SK-N-SH (cell line): ENCODE measurements at regions not wholly inside any gene's neighbourhood (a gene's known extent, or its start where the extent isn't known, plus 50 kb on each side); places are given as distances from the start of the nearest gene placed in this dataset.

Source experiments
- CTCF ChIA-PET: fragments of 300-600, 350-600 bp; formaldehyde crosslinking; extraction: SDS; loops from one replicate; lab custom pipeline; 2021; lab: Yijun Ruan, JAX
- POLR2A ChIA-PET: fragments of 350-600 bp; sonication (Branson Sonifier 250); formaldehyde crosslinking; extraction: SDS; loops from one replicate; lab custom pipeline; 2020; ENCODE audit warnings: antibody characterized with exemption, inconsistent platforms; lab: Yijun Ruan, JAX
- DNase-seq: peaks from one replicate; pipeline ENCODE4 v3.0.0; 2012
- H2AFZ ChIP-seq: fragments of 200-600 bp; sonication (generic); 2 replicates; pipeline ENCODE4 v1.8.1; 2016; ENCODE audit warnings: antibody characterized with exemption, mild to moderate bottlenecking, low read depth
- H3F3A ChIP-seq: fragments of 200-600 bp; sonication (generic); replicated peaks from 2 replicates; pipeline ENCODE3; 2016; ENCODE audit warnings: antibody characterized with exemption, mild to moderate bottlenecking; ENCODE audit not compliant: insufficient read depth
- H3K27ac ChIP-seq, 2 experiments: fragments of 200-500 bp in 1 of 2; fragments of 200-600 bp in 1 of 2; sonication (Bioruptor generic) in 1 of 2; sonication (generic), shearing (Covaris generic) in 1 of 2; 2 replicates each; pipeline versions ENCODE4 v1.5.1 to v1.6.1; 2014 to 2016; ENCODE audit warnings: low read depth in 2 of 2, inconsistent platforms in 1 of 2, low read length in 1 of 2, mild to moderate bottlenecking in 1 of 2, mixed read lengths in 1 of 2
- H3K27me3 ChIP-seq: fragments of 200-600 bp; sonication (generic), shearing (Covaris generic); 2 replicates; pipeline ENCODE4 v1.6.1; 2016; ENCODE audit warnings: mixed run types; ENCODE audit not compliant: insufficient read depth
- H3K36me3 ChIP-seq, 2 experiments: fragments of 200-500 bp in 1 of 2; fragments of 200-600 bp in 1 of 2; sonication (Bioruptor generic) in 1 of 2; sonication (generic) in 1 of 2; replicated peaks in 1 of 2; 2 replicates each; pipeline versions ENCODE3 to v1.5.1; 2014 to 2016; ENCODE audit warnings: low read length in 1 of 2, mild to moderate bottlenecking in 1 of 2; ENCODE audit not compliant: insufficient read depth in 2 of 2, control insufficient read depth in 1 of 2
- H3K4me1 ChIP-seq, 2 experiments: fragments of 200-500 bp in 1 of 2; fragments of 200-600 bp in 1 of 2; sonication (Bioruptor generic) in 1 of 2; sonication (generic), shearing (Covaris generic) in 1 of 2; 2 replicates each; pipeline versions ENCODE4 v1.5.1 to v1.6.1; 2014 to 2016; ENCODE audit warnings: low read depth in 1 of 2, low read length in 1 of 2, mixed run types in 1 of 2; ENCODE audit not compliant: insufficient read depth in 2 of 2, control insufficient read depth in 1 of 2
- H3K4me2 ChIP-seq: fragments of 200-600 bp; sonication (generic), shearing (Covaris generic); 2 replicates; pipeline ENCODE4 v1.6.1; 2017; ENCODE audit warnings: mixed run types
- H3K4me3 ChIP-seq, 2 experiments: fragments of 200-500 bp in 1 of 2; fragments of 200-600 bp in 1 of 2; sonication (Bioruptor generic) in 1 of 2; sonication (generic), shearing (Covaris generic) in 1 of 2; 2 replicates each; pipeline versions ENCODE4 v1.5.1 to v1.8.1; 2014 to 2016; ENCODE audit warnings: low read depth in 2 of 2, inconsistent platforms in 1 of 2, low read length in 1 of 2, mild to moderate bottlenecking in 1 of 2, mixed read lengths in 1 of 2, moderate library complexity in 1 of 2
- H3K79me2 ChIP-seq: fragments of 200-600 bp; sonication (generic); 2 replicates; pipeline ENCODE4 v1.8.1; 2017; ENCODE audit warnings: mild to moderate bottlenecking; ENCODE audit not compliant: insufficient read depth
- H3K9ac ChIP-seq: fragments of 200-600 bp; sonication (generic); 2 replicates; pipeline ENCODE4 v1.6.1; 2017; ENCODE audit warnings: mixed run types
- H3K9me2 ChIP-seq: fragments of 200-600 bp; sonication (generic); 2 replicates; pipeline ENCODE4 v1.6.1; 2017; ENCODE audit warnings: mixed run types
- H3K9me3 ChIP-seq: fragments of 200-600 bp; sonication (generic); 2 replicates; pipeline ENCODE4 v1.6.1; 2017; ENCODE audit warnings: mixed run types, mild to moderate bottlenecking, moderate library complexity
- H4K20me1 ChIP-seq: fragments of 200-600 bp; sonication (generic); 2 replicates; pipeline ENCODE4 v1.6.1; 2017; ENCODE audit warnings: mild to moderate bottlenecking, mixed run types; ENCODE audit not compliant: insufficient read depth
- CHD2 ChIP-seq: fragments of 150-350 bp; IDR thresholded peaks from 2 replicates; pipeline ENCODE4 v1.6.1; 2018; ENCODE audit warnings: low read length; ENCODE audit not compliant: partially characterized antibody
- ELF1 ChIP-seq: IDR thresholded peaks from 2 replicates; pipeline ENCODE4 v1.4.0; 2012
- EP300 ChIP-seq, 2 experiments: IDR thresholded peaks; 2 replicates each; pipeline versions ENCODE4 v1.4.0 to v1.6.1; 2012; ENCODE audit warnings: borderline replicate concordance in 1 of 2, low read depth in 1 of 2, low read length in 1 of 2
- FOSL2 ChIP-seq: IDR thresholded peaks from 2 replicates; pipeline ENCODE4 v1.4.0; 2012; ENCODE audit warnings: low read depth, mild to moderate bottlenecking, moderate library complexity, borderline replicate concordance
- GATA2 ChIP-seq: sonication (generic); formaldehyde crosslinking; IDR thresholded peaks from 2 replicates; pipeline ENCODE4 v1.5.0; 2020; ENCODE audit warnings: mild to moderate bottlenecking, missing genetic modification reagents
- JUND ChIP-seq: IDR thresholded peaks from 2 replicates; pipeline ENCODE4 v1.4.0; 2012
- MAX ChIP-seq: IDR thresholded peaks from 2 replicates; pipeline ENCODE4 v1.4.0; 2012; ENCODE audit warnings: low read depth
- NRF1 ChIP-seq: IDR thresholded peaks from 2 replicates; pipeline ENCODE4 v1.6.1; 2012; ENCODE audit warnings: low read depth, mild to moderate bottlenecking, low read length
- RAD21 ChIP-seq: IDR thresholded peaks from 2 replicates; pipeline ENCODE4 v1.6.1; 2012; ENCODE audit warnings: mild to moderate bottlenecking, low read length
- RCOR1 ChIP-seq: fragments of 150-350 bp; IDR thresholded peaks from 2 replicates; pipeline ENCODE4 v1.6.1; 2017; ENCODE audit warnings: antibody characterized with exemption, low read length
- RFX5 ChIP-seq: IDR thresholded peaks from 2 replicates; pipeline ENCODE4 v1.6.1; 2012; ENCODE audit warnings: mild to moderate bottlenecking, improper control_type of control experiment, low read length
- SIN3A ChIP-seq: IDR thresholded peaks from 2 replicates; pipeline ENCODE4 v1.6.1; 2012; ENCODE audit warnings: low read depth, mild to moderate bottlenecking, low read length, moderate library complexity, borderline replicate concordance
- TCF12 ChIP-seq: IDR thresholded peaks from 2 replicates; pipeline ENCODE4 v1.4.0; 2012
- USF1 ChIP-seq: IDR thresholded peaks from 2 replicates; pipeline ENCODE4 v1.4.0; 2012; ENCODE audit warnings: low read depth, borderline replicate concordance
- USF2 ChIP-seq: fragments of 150-350 bp; IDR thresholded peaks from 2 replicates; pipeline ENCODE4 v1.6.1; 2017; ENCODE audit warnings: antibody characterized with exemption, low read length, low read depth, borderline replicate concordance
- YY1 ChIP-seq: IDR thresholded peaks from 2 replicates; pipeline ENCODE4 v1.4.0; 2012; ENCODE audit warnings: low read depth, mild to moderate bottlenecking
- WGBS: methylation state at CpG from one replicate; pipeline ENCODE4 v1.1.6; 2017; ENCODE audit warnings: low lambda C conversion rate; 5-methylcytosine and 5-hydroxymethylcytosine counted together

GRCh38 chr12:24036438-24037216 is 87.2 kb upstream of the SOX5 start (continued):
- no peak for TF ChIP-seq YY1
- TF ChIP-seq RAD21: no peak
- no peak for TF ChIP-seq NRF1

- no peak for TF ChIP-seq USF2
- TF ChIP-seq SIN3A: no peak
- no peak for TF ChIP-seq RFX5
- TF ChIP-seq FOSL2: no peak
- TF ChIP-seq USF1: no peak
- TF ChIP-seq JUND: no peak
- TF ChIP-seq RCOR1: no peak
- TF ChIP-seq TCF12: no peak
- no peak for TF ChIP-seq CHD2
- TF ChIP-seq GATA2 (CRISPR knock-in tag): no peak
- no peak for TF ChIP-seq RAD21
- TF ChIP-seq YY1: no peak
- Histone ChIP-seq H3K4me1 (peaks cover 8 to 26% of the 10 kb centered on the region in 2 experiments; a peak in 3 of 4 replicates), H3K9ac (no peak overlapping the region), H3K79me2 (no peaks in the 10 kb centered on the region), H3K4me2 (no peak overlapping the region), H3K4me3 (no peak overlapping the region), H3K36me3 (no peaks in the 10 kb centered on the region), H3K9me3 (no peaks in the 10 kb centered on the region), H2AFZ (no peak overlapping the region), H3K27ac (no peak overlapping the region), H4K20me1 (no peaks in the 10 kb centered on the region), H3K9me2 (no peaks in the 10 kb centered on the region), H3K27me3 (no peaks in the 10 kb centered on the region), H3F3A (peaks cover 4% of the 10 kb centered on the region)
- CTCF ChIA-PET: interaction anchor here (1.5 kb wide), 1 partner anchor 10 kb away, joined by 5 read pairs; no protein-coding TSS in a partner anchor
- WGBS: 72% methylated on average over 3 of the region's 3 CpGs
- no peak for DNase-seq
- POLR2A ChIA-PET: no interaction called here
Observed at GRCh38 chr12:24034894-24035293, 85.4 kb upstream of the SOX5 start.

- no peak overlapping the region for H3K4me2 ChIP-seq
- WGBS: 46% methylated on average over 3 of the region's 3 CpGs
- peaks cover 8 to 26% of the 10 kb centered on the region in 2 experiments; a peak in 3 of 4 replicates for H3K4me1 ChIP-seq
- CTCF ChIA-PET: interaction anchor here (1.5 kb wide), 1 partner anchor 9 kb away, joined by 5 read pairs; no protein-coding TSS in a partner anchor
- no peaks in the 10 kb centered on the region for H3K27me3 ChIP-seq
- TF ChIP-seq MAX (0 out of 2 replicates have a peak, but pooled peaks have one; percentile 33), TCF12 (peak; percentile 71), CHD2 (peak; percentile 33), EP300 (IDR thresholded peaks at IDR 0.05; ENCODE audit: borderline replicate concordance in 1 of 2, low read depth in 1 of 2, low read length in 1 of 2) (no peak), ELF1 (no peak)
- peaks cover 4% of the 10 kb centered on the region for H3F3A ChIP-seq
- H3K79me2 ChIP-seq: no peaks in the 10 kb centered on the region
- H4K20me1 ChIP-seq: no peaks in the 10 kb centered on the region
- POLR2A ChIA-PET: no interaction called here
- no peaks in the 10 kb centered on the region for H3K36me3 ChIP-seq
- no peak overlapping the region for H2AFZ ChIP-seq
- H3K9ac ChIP-seq: no peak overlapping the region
- H3K9me2 ChIP-seq: no peaks in the 10 kb centered on the region
- no peaks in the 10 kb centered on the region for H3K9me3 ChIP-seq
- no peak overlapping the region for H3K27ac ChIP-seq
- DNase-seq: peak; percentile 41
- no peak overlapping the region for H3K4me3 ChIP-seq
Observed at GRCh38 chr12:24034160-24034559, 84.7 kb upstream of the SOX5 start.
